Stimulated activated naive CD4-positive, alpha-beta T cell treated with Interleukin-2 at 50 U/mL for 16 hours (primary cell): ENCODE measurements at regions not wholly inside any gene's neighbourhood (a gene's known extent, or its start where the extent isn't known, plus 50 kb on each side); places are given as distances from the start of the nearest gene placed in this dataset.

ENCODE experiments used
- DNase-seq: peaks from one replicate; lab custom pipeline; 2025; lab: John Stamatoyannopoulos, UW

DNA sequence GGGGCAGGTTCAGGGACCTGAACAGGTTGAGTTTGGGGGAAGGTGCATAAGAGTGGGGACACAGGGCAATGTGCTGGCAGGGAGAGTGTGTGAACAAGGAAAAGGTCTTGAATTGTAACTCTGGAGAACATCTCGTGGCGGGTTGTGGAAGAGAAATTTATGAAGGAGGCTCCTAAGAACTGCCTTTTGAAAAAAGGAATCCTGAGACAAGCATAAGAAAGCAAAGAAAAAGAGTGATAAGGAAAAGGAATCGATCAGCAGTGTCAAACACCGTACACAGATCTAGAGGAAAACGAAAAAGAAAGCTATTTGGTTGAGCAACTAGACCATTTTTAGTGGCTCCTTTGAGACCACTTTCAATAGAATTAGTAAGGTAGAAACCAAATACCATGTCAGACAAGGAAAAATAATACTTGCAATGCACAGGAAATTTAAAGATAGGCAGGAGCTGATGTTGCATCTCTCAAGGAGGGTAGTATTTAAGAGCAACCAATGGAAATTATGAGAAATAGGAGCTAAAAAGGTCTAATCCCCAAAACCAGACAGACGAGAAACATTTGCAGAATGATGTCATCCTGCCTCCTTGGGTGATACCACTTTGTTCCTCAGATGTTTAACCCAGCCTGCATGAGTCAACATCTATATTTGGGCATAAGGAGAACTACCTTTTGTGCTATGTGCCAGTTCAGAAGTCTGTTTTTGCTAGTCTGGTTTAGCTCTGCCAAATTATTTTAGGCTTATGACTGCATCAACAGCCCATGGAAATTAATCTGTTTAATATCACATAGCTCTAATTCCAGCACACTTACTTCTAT lies 64.5 kb upstream of the STK38L start:
- DNase-seq: no peak

- DNase-seq: no peak
These were observed 63.1 kb upstream of the STK38L start for GRCh38 chr12:27180906-27181505.

GRCh38 chr12:27183342-27183741 lies 60.7 kb upstream of the STK38L start:
- no peak for DNase-seq

DNA sequence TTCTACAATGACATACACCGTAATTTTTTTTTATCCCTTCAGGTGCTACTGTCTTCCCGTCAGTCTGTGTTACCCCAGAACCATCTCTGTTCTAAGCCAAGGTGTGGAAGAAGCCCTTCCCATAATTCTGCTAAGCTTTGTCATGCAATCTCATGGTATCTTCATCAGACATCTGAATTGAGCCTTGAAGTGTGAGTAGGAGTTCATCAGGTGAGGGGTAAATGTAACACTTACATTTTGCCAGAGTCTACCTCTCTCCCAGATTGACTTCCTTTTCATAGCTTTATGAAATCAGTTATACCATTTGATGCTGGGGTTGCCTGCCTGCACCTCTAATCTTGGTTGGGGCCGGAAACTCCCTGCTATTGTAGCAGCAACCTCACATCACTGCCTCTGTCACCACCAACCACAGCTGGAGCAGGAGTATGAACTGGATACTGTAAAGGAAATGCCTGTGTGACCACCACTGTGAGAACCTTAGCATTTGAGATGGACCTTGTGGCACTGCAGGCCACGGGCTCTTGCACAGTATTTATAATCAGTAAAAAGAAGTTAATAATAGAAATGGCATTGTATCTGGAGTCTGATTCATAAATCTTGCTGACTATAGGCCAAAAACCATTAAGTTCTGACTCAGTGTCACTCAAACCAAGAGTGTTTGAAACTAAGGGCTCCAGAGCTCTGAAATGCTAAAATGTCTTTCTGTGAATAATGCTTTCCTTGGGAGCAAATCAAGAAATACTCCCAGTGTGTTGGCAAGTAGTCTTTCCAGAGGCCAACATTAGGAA lies 58.7 kb upstream of the STK38L start:
- no peak for DNase-seq

GRCh38 chr12:27186022-27186839 lies 57.9 kb upstream of the STK38L start:
- DNase-seq: no peak

GRCh38 chr12:27187697-27188096 lies 56.4 kb upstream of the STK38L start:
- DNase-seq: no peak

GRCh38 chr12:27190761-27191160 lies 53.3 kb upstream of the STK38L start:
- no peak for DNase-seq

DNA sequence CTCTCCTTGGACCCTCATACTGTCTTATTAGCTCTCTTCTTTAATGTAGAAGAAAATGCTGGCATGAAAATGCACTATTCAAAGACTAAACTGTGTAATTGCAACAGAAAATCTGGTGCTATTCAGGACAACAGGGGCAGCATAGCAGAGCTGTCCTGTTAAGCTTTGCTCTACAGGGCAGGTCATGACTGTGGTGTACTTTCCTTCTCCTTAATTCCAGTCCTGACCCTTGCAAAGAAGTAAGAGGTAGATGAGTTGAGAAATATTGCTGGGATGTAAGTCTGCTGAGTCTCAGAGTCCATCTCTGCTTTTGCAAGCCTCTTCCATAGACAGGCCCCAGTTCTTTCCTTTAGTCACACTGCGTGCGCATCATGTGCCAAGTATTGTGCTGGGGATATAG lies 52.6 kb upstream of the STK38L start:
- no peak for DNase-seq

DNA sequence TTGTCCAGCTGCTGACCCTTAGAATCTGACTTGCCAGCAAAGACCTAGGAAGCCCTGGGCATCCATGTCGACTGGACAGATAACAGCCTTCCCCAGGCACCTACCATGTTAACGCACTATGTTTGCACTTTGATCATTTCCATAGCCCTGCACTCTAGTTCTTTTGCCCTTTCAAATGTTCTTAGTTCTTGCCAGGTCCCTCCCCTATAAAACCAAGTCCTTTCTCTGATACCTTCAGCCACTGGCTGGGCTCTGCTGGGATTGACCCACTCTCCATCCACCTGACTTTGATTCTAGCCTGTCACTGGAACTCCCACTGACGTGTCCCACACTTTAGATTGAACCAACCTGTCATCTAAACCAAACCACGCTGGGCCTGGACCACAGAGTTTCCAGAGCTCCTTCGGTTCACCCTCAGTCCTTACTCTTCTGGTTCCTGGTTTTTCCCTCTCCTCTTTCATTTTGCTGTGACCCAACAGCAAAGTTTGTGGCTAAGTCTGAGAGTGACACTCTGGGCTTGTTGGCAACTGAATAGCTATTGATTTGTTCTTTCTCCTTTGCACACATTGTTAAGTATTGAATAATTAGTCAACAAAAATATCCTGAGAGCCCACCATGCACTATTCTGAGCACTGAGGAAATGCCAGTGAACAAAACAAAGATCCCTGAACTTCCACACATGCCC lies 51.8 kb upstream of the STK38L start:
- no peak for DNase-seq

DNA sequence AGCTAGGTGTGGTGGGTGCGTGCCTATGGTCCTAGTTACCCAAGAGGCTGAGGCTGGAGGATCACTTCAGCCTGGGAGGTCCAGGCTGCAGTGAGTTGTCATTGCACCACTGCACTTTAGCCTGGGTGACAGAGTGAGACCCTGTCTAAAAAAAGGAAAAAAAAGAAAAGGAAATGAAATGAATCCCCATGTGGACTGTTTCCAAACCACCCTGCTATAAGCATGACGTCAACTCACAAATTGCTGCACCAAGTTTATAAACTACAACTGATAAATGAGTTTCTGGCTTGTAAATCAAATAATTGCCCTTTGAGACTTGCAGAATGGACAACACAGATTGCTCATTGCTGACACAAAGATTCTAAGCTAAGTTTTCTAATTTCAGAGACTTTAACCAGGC lies 51.0 kb upstream of the STK38L start:
- no peak for DNase-seq

GRCh38 chr12:27193854-27194544 lies 50.1 kb upstream of the STK38L start:
- no peak for DNase-seq
